CD8-positive, alpha-beta memory T cell (primary cell): ENCODE measurements at regions not wholly inside any gene's neighbourhood (a gene's known extent, or its start where the extent isn't known, plus 50 kb on each side); places are given as distances from the start of the nearest gene placed in this dataset.

Experiments
- CTCF ChIA-PET: fragments of 350-600 bp; sonication (Branson Sonifier 250); formaldehyde crosslinking; loops from one replicate; lab custom pipeline; 2021; ENCODE audit warnings: antibody characterized with exemption; lab: Charles Lee
- POLR2A ChIA-PET: fragments of 350-600 bp; sonication (Branson Sonifier 250); formaldehyde crosslinking; loops from one replicate; lab custom pipeline; 2021; ENCODE audit warnings: antibody characterized with exemption; lab: Charles Lee
- DNase-seq, 5 donors: peaks; one replicate each; pipeline versions ENCODE4 v3.0.0 to v3.0.0-alpha.2; 2020 to 2022; ENCODE audit warnings: mixed read lengths in 1 of 5
- H3K27ac ChIP-seq: one replicate; pipeline ENCODE4 v1.7.0; 2013; ENCODE audit warnings: low read depth, mild to moderate bottlenecking, low read length, moderate library complexity
- H3K27me3 ChIP-seq: 2 replicates; pipeline ENCODE4 v1.7.0; 2013; ENCODE audit warnings: low read length, mild to moderate bottlenecking; ENCODE audit not compliant: insufficient read depth, poor library complexity, severe bottlenecking
- H3K36me3 ChIP-seq: 2 replicates; pipeline ENCODE4 v1.7.0; 2013; ENCODE audit warnings: mild to moderate bottlenecking, low read length, moderate library complexity; ENCODE audit not compliant: insufficient read depth
- H3K4me1 ChIP-seq: 2 replicates; pipeline ENCODE4 v1.7.0; 2013; ENCODE audit warnings: mild to moderate bottlenecking, low read length, moderate library complexity; ENCODE audit not compliant: insufficient read depth
- H3K4me3 ChIP-seq: 2 replicates; pipeline ENCODE4 v1.7.0; 2013; ENCODE audit warnings: mild to moderate bottlenecking, low read length
- H3K9me3 ChIP-seq: 2 replicates; pipeline ENCODE4 v1.7.0; 2013; ENCODE audit warnings: mild to moderate bottlenecking, low read length
- H3K27ac Mint-ChIP-seq, 8 donors: one replicate each; pipeline ENCODE4 v1.8.0; 2020 to 2021; ENCODE audit warnings: mixed read lengths in 8 of 8, mild to moderate bottlenecking in 6 of 8, inconsistent platforms in 3 of 8, moderate library complexity in 3 of 8
- H3K27me3 Mint-ChIP-seq, 2 donors: one replicate each; pipeline ENCODE4 v1.8.0; 2020 to 2021; ENCODE audit warnings: mixed read lengths in 2 of 2, mild to moderate bottlenecking in 1 of 2, moderate library complexity in 1 of 2
- H3K36me3 Mint-ChIP-seq, 3 donors: one replicate each; pipeline ENCODE4 v1.8.0; 2020 to 2021; ENCODE audit warnings: mixed read lengths in 3 of 3, inconsistent platforms in 1 of 3, mild to moderate bottlenecking in 1 of 3
- H3K4me1 Mint-ChIP-seq, 3 donors: one replicate each; pipeline ENCODE4 v1.8.0; 2020 to 2021; ENCODE audit warnings: mixed read lengths in 3 of 3, inconsistent platforms in 1 of 3, mild to moderate bottlenecking in 1 of 3
- H3K4me3 Mint-ChIP-seq, 7 donors: one replicate each; pipeline ENCODE4 v1.8.0; 2020 to 2021; ENCODE audit warnings: mixed read lengths in 7 of 7, mild to moderate bottlenecking in 6 of 7, moderate library complexity in 4 of 7, inconsistent platforms in 2 of 7
- H3K9me3 Mint-ChIP-seq, 5 donors: one replicate each; pipeline ENCODE4 v1.8.0; 2020 to 2022; ENCODE audit warnings: mixed read lengths in 5 of 5, mild to moderate bottlenecking in 3 of 5, moderate library complexity in 2 of 5, inconsistent platforms in 1 of 5

GRCh38 chr6:97915537-97915936 is 632.5 kb upstream of the MMS22L start:
- Mint-ChIP-seq H3K27ac (no peak overlapping the region), H3K9me3 (peaks cover 0 to 17% (median 2%) of the 10 kb centered on the region in 5 donors)

GRCh38 chr6:97917369-97917768 is 634.4 kb upstream of the MMS22L start:
- no peak overlapping the region for H3K4me3 Mint-ChIP-seq
- no peaks in the 10 kb centered on the region for H3K4me1 Mint-ChIP-seq
- Histone ChIP-seq H3K27me3 (no peaks in the 10 kb centered on the region), H3K27ac (no peak overlapping the region), H3K9me3 (no peaks in the 10 kb centered on the region), H3K4me1 (no peaks in the 10 kb centered on the region), H3K4me3 (no peak overlapping the region), H3K36me3 (no peaks in the 10 kb centered on the region)
- H3K9me3 Mint-ChIP-seq, result peaks cover 0 to 13% (median 2%) of the 10 kb centered on the region in 5 donors
- no peak for DNase-seq
- no peaks in the 10 kb centered on the region for H3K36me3 Mint-ChIP-seq
- ChIA-PET POLR2A (no interaction called here), CTCF (no interaction called here)
- no peak overlapping the region for H3K27ac Mint-ChIP-seq
- no peaks in the 10 kb centered on the region for H3K27me3 Mint-ChIP-seq

More at GRCh38 chr6:97915537-97915936, 632.5 kb upstream of the MMS22L start:
- H3K27me3 ChIP-seq, result no peaks in the 10 kb centered on the region
- Mint-ChIP-seq H3K36me3 (no peaks in the 10 kb centered on the region), H3K4me1 (no peaks in the 10 kb centered on the region), H3K4me3 (no peak overlapping the region), H3K27me3 (no peaks in the 10 kb centered on the region)
- POLR2A ChIA-PET, result no interaction called here
- CTCF ChIA-PET, result no interaction called here
- no peaks in the 10 kb centered on the region for H3K4me1 ChIP-seq
- no peak for DNase-seq
- no peak overlapping the region for H3K4me3 ChIP-seq
- H3K9me3 ChIP-seq, result no peaks in the 10 kb centered on the region
- no peaks in the 10 kb centered on the region for H3K36me3 ChIP-seq
- H3K27ac ChIP-seq, result no peak overlapping the region

GRCh38 chr6:97919046-97919445 is 636.0 kb upstream of the MMS22L start:
- H3K4me1 Mint-ChIP-seq, result no peaks in the 10 kb centered on the region
- CTCF ChIA-PET, result no interaction called here
- no peaks in the 10 kb centered on the region for H3K4me1 ChIP-seq
- peaks cover 0 to 13% (median 2%) of the 10 kb centered on the region in 5 donors for H3K9me3 Mint-ChIP-seq
- H3K27me3 ChIP-seq, result no peaks in the 10 kb centered on the region
- DNase-seq, result no peak
- H3K4me3 ChIP-seq, result no peak overlapping the region
- H3K27me3 Mint-ChIP-seq, result no peaks in the 10 kb centered on the region
- POLR2A ChIA-PET, result no interaction called here
- no peak overlapping the region for H3K27ac Mint-ChIP-seq
- no peak overlapping the region for H3K27ac ChIP-seq
- H3K4me3 Mint-ChIP-seq, result no peak overlapping the region
- no peaks in the 10 kb centered on the region for H3K36me3 Mint-ChIP-seq
- H3K36me3 ChIP-seq, result no peaks in the 10 kb centered on the region
- H3K9me3 ChIP-seq, result no peaks in the 10 kb centered on the region

- Histone ChIP-seq H3K9me3 (no peaks in the 10 kb centered on the region), H3K4me3 (no peak overlapping the region), H3K27ac (no peak overlapping the region), H3K27me3 (no peaks in the 10 kb centered on the region), H3K36me3 (no peaks in the 10 kb centered on the region), H3K4me1 (no peaks in the 10 kb centered on the region)
- peaks cover 0 to 13% (median 2%) of the 10 kb centered on the region in 5 donors for H3K9me3 Mint-ChIP-seq
- H3K27me3 Mint-ChIP-seq, result no peaks in the 10 kb centered on the region
- ChIA-PET CTCF (no interaction called here), POLR2A (no interaction called here)
- H3K4me3 Mint-ChIP-seq, result no peak overlapping the region
- no peak overlapping the region for H3K27ac Mint-ChIP-seq
- DNase-seq, result no peak
- H3K4me1 Mint-ChIP-seq, result no peaks in the 10 kb centered on the region
- no peaks in the 10 kb centered on the region for H3K36me3 Mint-ChIP-seq
These were observed 636.6 kb upstream of the MMS22L start for GRCh38 chr6:97919631-97920030.

- H3K27ac ChIP-seq, result no peak overlapping the region
- no peaks in the 10 kb centered on the region for H3K4me1 ChIP-seq
- Mint-ChIP-seq H3K36me3 (no peaks in the 10 kb centered on the region), H3K4me1 (no peaks in the 10 kb centered on the region), H3K4me3 (no peak overlapping the region), H3K9me3 (peaks cover 0 to 8% (median 2%) of the 10 kb centered on the region in 5 donors), H3K27me3 (no peaks in the 10 kb centered on the region), H3K27ac (no peak overlapping the region)
- no peak for DNase-seq
- ChIA-PET POLR2A (no interaction called here), CTCF (no interaction called here)
- H3K9me3 ChIP-seq, result no peaks in the 10 kb centered on the region
- H3K27me3 ChIP-seq, result no peaks in the 10 kb centered on the region
- H3K36me3 ChIP-seq, result no peaks in the 10 kb centered on the region
- H3K4me3 ChIP-seq, result no peak overlapping the region
These were observed 640.2 kb upstream of the MMS22L start for GRCh38 chr6:97923249-97923648.

- Mint-ChIP-seq H3K36me3 (no peaks in the 10 kb centered on the region), H3K27me3 (no peaks in the 10 kb centered on the region), H3K27ac (no peak overlapping the region), H3K4me1 (no peaks in the 10 kb centered on the region), H3K4me3 (no peak overlapping the region), H3K9me3 (peaks cover 0 to 5% (median 0%) of the 10 kb centered on the region in 5 donors)
- Histone ChIP-seq H3K4me1 (no peaks in the 10 kb centered on the region), H3K9me3 (no peaks in the 10 kb centered on the region), H3K27ac (no peak overlapping the region), H3K4me3 (no peak overlapping the region), H3K27me3 (no peaks in the 10 kb centered on the region), H3K36me3 (no peaks in the 10 kb centered on the region)
- ChIA-PET CTCF (no interaction called here), POLR2A (no interaction called here)
- DNase-seq, result no peak
These were observed 642.5 kb upstream of the MMS22L start for GRCh38 chr6:97925504-97925903.

GRCh38 chr6:97939440-97940168 is 656.6 kb upstream of the MMS22L start:
- Histone ChIP-seq H3K4me3 (no peak overlapping the region), H3K27ac (no peak overlapping the region), H3K9me3 (no peaks in the 10 kb centered on the region), H3K36me3 (no peaks in the 10 kb centered on the region), H3K27me3 (no peaks in the 10 kb centered on the region), H3K4me1 (no peaks in the 10 kb centered on the region)
- no peak for DNase-seq
- no peak overlapping the region for H3K4me3 Mint-ChIP-seq
- no peaks in the 10 kb centered on the region for H3K36me3 Mint-ChIP-seq
- no peaks in the 10 kb centered on the region for H3K4me1 Mint-ChIP-seq
- H3K9me3 Mint-ChIP-seq, result peaks cover 0 to 9% (median 0%) of the 10 kb centered on the region in 5 donors
- no peak overlapping the region for H3K27ac Mint-ChIP-seq
- ChIA-PET CTCF (no interaction called here), POLR2A (no interaction called here)
- no peaks in the 10 kb centered on the region for H3K27me3 Mint-ChIP-seq

GRCh38 chr6:97947841-97948240 is 664.8 kb upstream of the MMS22L start:
- DNase-seq, result no peak
- Mint-ChIP-seq H3K4me3 (no peak overlapping the region), H3K36me3 (no peaks in the 10 kb centered on the region), H3K27me3 (no peaks in the 10 kb centered on the region), H3K27ac (no peak overlapping the region), H3K4me1 (no peaks in the 10 kb centered on the region), H3K9me3 (peaks cover 0 to 14% (median 0%) of the 10 kb centered on the region in 5 donors)
- ChIA-PET POLR2A (no interaction called here), CTCF (no interaction called here)
- Histone ChIP-seq H3K36me3 (no peaks in the 10 kb centered on the region), H3K4me3 (no peak overlapping the region), H3K27me3 (no peaks in the 10 kb centered on the region), H3K27ac (no peak overlapping the region), H3K4me1 (no peaks in the 10 kb centered on the region), H3K9me3 (no peaks in the 10 kb centered on the region)
